ENCODE measurements at regions not wholly inside any gene's neighbourhood (a gene's known extent, or its start where the extent isn't known, plus 50 kb on each side); places are given as distances from the start of the nearest gene placed in this dataset.

- Mint-ChIP-seq H3K4me3 (ENCODE audit: unreplicated experiment) (no peak overlapping the region), H3K9me3 (ENCODE audit: unreplicated experiment) (no peaks in the 10 kb centered on the region), H3K4me1 (ENCODE audit: low read depth, unreplicated experiment) (peaks cover 10% of the 10 kb centered on the region), H3K27ac (ENCODE audit: unreplicated experiment) (no peak overlapping the region), H3K27me3 (ENCODE audit: unreplicated experiment) (peaks cover 2% of the 10 kb centered on the region), H3K36me3 (ENCODE audit: unreplicated experiment) (no peaks in the 10 kb centered on the region)
- no peak for DNase-seq
- TF ChIP-seq CTCF (IDR thresholded peaks at IDR 0.05; ENCODE audit: partially characterized antibody, unreplicated experiment): no peak
These were observed 455.1 kb downstream of the ARHGEF28 start for GRCh38 chr5:74081126-74081525.

GRCh38 chr5:74079971-74080556 lies 454.1 kb downstream of the ARHGEF28 start:
- DNase-seq: no peak

GRCh38 chr5:74075501-74076484 lies 449.8 kb downstream of the ARHGEF28 start:
- peaks cover 38% of the 10 kb centered on the region for H3K4me1 Mint-ChIP-seq (ENCODE audit: low read depth, unreplicated experiment)
- H3K27ac Mint-ChIP-seq (ENCODE audit: unreplicated experiment): peak overlapping the region; percentile 74
- DNase-seq: no peak
- peak overlapping the region; percentile 57 for H3K4me3 Mint-ChIP-seq (ENCODE audit: unreplicated experiment)
- H3K9me3 Mint-ChIP-seq (ENCODE audit: unreplicated experiment): peaks cover 2% of the 10 kb centered on the region
- TF ChIP-seq CTCF (IDR thresholded peaks at IDR 0.05; ENCODE audit: partially characterized antibody, unreplicated experiment): no peak
- no peaks in the 10 kb centered on the region for H3K36me3 Mint-ChIP-seq (ENCODE audit: unreplicated experiment)
- H3K27me3 Mint-ChIP-seq (ENCODE audit: unreplicated experiment): peaks cover 2% of the 10 kb centered on the region

More at GRCh38 chr5:74079971-74080556, 454.1 kb downstream of the ARHGEF28 start:
- no peak for TF ChIP-seq CTCF (IDR thresholded peaks at IDR 0.05; ENCODE audit: partially characterized antibody, unreplicated experiment)
- Mint-ChIP-seq H3K4me1 (ENCODE audit: low read depth, unreplicated experiment) (peaks cover 20% of the 10 kb centered on the region), H3K27me3 (ENCODE audit: unreplicated experiment) (peaks cover 2% of the 10 kb centered on the region), H3K36me3 (ENCODE audit: unreplicated experiment) (no peaks in the 10 kb centered on the region), H3K27ac (ENCODE audit: unreplicated experiment) (no peak overlapping the region), H3K4me3 (ENCODE audit: unreplicated experiment) (no peak overlapping the region), H3K9me3 (ENCODE audit: unreplicated experiment) (peaks cover 2% of the 10 kb centered on the region)

GRCh38 chr5:74074111-74074510 lies 448.1 kb downstream of the ARHGEF28 start:
- Mint-ChIP-seq H3K4me3 (ENCODE audit: unreplicated experiment) (no peak overlapping the region), H3K36me3 (ENCODE audit: unreplicated experiment) (no peaks in the 10 kb centered on the region), H3K9me3 (ENCODE audit: unreplicated experiment) (peaks cover 2% of the 10 kb centered on the region), H3K27ac (ENCODE audit: unreplicated experiment) (no peak overlapping the region), H3K4me1 (ENCODE audit: low read depth, unreplicated experiment) (peaks cover 38% of the 10 kb centered on the region), H3K27me3 (ENCODE audit: unreplicated experiment) (peaks cover 2% of the 10 kb centered on the region)
- DNase-seq: no peak
- no peak for TF ChIP-seq CTCF (IDR thresholded peaks at IDR 0.05; ENCODE audit: partially characterized antibody, unreplicated experiment)

GRCh38 chr5:74073257-74073656 lies 447.3 kb downstream of the ARHGEF28 start:
- H3K4me1 Mint-ChIP-seq (ENCODE audit: low read depth, unreplicated experiment): peaks cover 38% of the 10 kb centered on the region
- no peak overlapping the region for H3K4me3 Mint-ChIP-seq (ENCODE audit: unreplicated experiment)
- H3K27ac Mint-ChIP-seq (ENCODE audit: unreplicated experiment): no peak overlapping the region
- H3K36me3 Mint-ChIP-seq (ENCODE audit: unreplicated experiment): no peaks in the 10 kb centered on the region
- peaks cover 2% of the 10 kb centered on the region for H3K9me3 Mint-ChIP-seq (ENCODE audit: unreplicated experiment)
- no peak for TF ChIP-seq CTCF (IDR thresholded peaks at IDR 0.05; ENCODE audit: partially characterized antibody, unreplicated experiment)
- H3K27me3 Mint-ChIP-seq (ENCODE audit: unreplicated experiment): peaks cover 2% of the 10 kb centered on the region
- DNase-seq: no peak
